ENCODE measurements at regions not wholly inside any gene's neighbourhood (a gene's known extent, or its start where the extent isn't known, plus 50 kb on each side); places are given as distances from the start of the nearest gene placed in this dataset.

DNA sequence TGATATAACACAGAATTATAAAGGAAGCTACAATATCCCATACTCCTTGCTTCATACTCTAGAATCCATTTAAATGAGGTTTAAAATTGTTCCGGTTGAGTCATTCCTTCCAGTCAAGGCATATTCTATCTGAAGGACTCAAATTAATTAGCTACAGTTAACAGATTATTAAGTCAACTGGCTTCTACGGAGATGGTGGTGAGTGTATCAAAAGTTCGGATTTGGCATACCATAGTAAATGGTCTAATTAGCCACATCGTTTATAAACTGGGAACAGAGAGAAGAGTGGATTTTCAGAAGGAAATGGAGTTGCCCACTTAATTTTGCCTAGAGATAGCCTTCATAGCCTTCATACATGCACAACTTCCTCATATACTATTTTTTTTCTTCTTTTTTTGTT lies 1095.3 kb downstream of the TTLL7 start:
- no peaks in the 10 kb centered on the region for H3K27me3 Mint-ChIP-seq (ENCODE audit: low read depth)
- no peaks in the 10 kb centered on the region for H3K9me3 Mint-ChIP-seq
- no peak overlapping the region for H3K4me3 Mint-ChIP-seq
- no peaks in the 10 kb centered on the region for H3K36me3 Mint-ChIP-seq
- TF ChIP-seq, protein P1, sequence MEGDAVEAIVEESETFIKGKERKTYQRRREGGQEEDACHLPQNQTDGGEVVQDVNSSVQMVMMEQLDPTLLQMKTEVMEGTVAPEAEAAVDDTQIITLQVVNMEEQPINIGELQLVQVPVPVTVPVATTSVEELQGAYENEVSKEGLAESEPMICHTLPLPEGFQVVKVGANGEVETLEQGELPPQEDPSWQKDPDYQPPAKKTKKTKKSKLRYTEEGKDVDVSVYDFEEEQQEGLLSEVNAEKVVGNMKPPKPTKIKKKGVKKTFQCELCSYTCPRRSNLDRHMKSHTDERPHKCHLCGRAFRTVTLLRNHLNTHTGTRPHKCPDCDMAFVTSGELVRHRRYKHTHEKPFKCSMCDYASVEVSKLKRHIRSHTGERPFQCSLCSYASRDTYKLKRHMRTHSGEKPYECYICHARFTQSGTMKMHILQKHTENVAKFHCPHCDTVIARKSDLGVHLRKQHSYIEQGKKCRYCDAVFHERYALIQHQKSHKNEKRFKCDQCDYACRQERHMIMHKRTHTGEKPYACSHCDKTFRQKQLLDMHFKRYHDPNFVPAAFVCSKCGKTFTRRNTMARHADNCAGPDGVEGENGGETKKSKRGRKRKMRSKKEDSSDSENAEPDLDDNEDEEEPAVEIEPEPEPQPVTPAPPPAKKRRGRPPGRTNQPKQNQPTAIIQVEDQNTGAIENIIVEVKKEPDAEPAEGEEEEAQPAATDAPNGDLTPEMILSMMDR (IDR thresholded peaks at IDR 0.05; ENCODE audit: unreplicated experiment) = no peak
- peaks cover 3% of the 10 kb centered on the region for H3K4me1 Mint-ChIP-seq
- H3K27ac Mint-ChIP-seq = no peak overlapping the region
- DNase-seq (ENCODE audit: low spot score in 2 of 2, unreplicated experiment in 2 of 2) = no peak

DNA sequence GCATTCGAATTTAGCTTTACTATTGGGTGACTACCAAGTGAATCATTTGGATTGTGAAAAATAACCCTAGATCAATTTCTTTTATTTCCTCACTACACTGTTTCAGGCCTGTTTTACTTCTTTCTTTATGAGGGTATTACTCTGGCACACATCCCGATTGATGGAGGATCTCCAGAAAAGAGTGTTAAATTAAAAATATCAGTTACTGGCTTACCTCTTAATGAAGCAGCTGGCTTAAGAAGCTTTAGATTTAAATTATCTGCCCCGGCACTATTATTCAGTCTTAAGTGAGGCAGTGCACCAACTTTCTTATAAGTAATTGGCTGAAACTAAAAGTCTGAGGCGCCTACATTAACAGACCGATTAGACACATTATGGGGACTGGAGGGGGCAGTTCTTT lies 1097.4 kb downstream of the TTLL7 start:
- Mint-ChIP-seq H3K27ac (peak overlapping the region; percentile 13), H3K4me3 (no peak overlapping the region), H3K27me3 (ENCODE audit: low read depth) (no peaks in the 10 kb centered on the region), H3K36me3 (no peaks in the 10 kb centered on the region), H3K4me1 (peaks cover 3% of the 10 kb centered on the region), H3K9me3 (no peaks in the 10 kb centered on the region)
- TF ChIP-seq, protein P1 (IDR thresholded peaks at IDR 0.05; ENCODE audit: unreplicated experiment) = no peak
- no peak for DNase-seq (ENCODE audit: low spot score in 2 of 2, unreplicated experiment in 2 of 2)

DNA sequence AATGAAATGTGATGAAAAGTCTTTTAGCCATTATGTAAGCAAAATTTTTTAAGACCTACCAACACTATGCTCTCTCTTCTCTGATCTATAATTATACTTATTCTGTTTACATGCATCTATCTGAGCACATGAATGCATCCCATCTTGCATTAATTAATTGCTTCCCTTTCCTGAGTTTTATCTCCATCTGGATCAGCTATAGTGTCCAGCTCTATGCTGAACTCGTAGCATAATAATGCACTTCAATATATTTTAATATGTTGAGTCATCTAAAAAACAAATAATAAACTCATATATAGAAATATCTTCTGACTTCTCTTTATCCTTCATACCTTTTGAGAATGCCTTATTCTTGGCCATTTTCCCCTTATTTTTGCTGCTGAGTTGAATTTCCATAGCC lies 1097.8 kb downstream of the TTLL7 start:
- Mint-ChIP-seq H3K4me3 (no peak overlapping the region), H3K9me3 (no peaks in the 10 kb centered on the region), H3K27ac (peak overlapping the region; percentile 13), H3K27me3 (ENCODE audit: low read depth) (no peaks in the 10 kb centered on the region), H3K4me1 (peaks cover 3% of the 10 kb centered on the region), H3K36me3 (no peaks in the 10 kb centered on the region)
- TF ChIP-seq, protein P1 (IDR thresholded peaks at IDR 0.05; ENCODE audit: unreplicated experiment) = no peak
- no peak for DNase-seq (ENCODE audit: low spot score in 2 of 2, unreplicated experiment in 2 of 2)

GRCh38 chr1:82899017-82899416 lies 1098.3 kb downstream of the ADGRL2 start:
- Mint-ChIP-seq H3K27me3 (ENCODE audit: low read depth) (no peaks in the 10 kb centered on the region), H3K9me3 (no peaks in the 10 kb centered on the region), H3K27ac (no peak overlapping the region), H3K4me1 (peaks cover 3% of the 10 kb centered on the region), H3K4me3 (no peak overlapping the region), H3K36me3 (no peaks in the 10 kb centered on the region)
- TF ChIP-seq, protein P1 (IDR thresholded peaks at IDR 0.05; ENCODE audit: unreplicated experiment) = no peak
- DNase-seq (ENCODE audit: low spot score in 2 of 2, unreplicated experiment in 2 of 2) = no peak

GRCh38 chr1:82897549-82897948 lies 1096.8 kb downstream of the ADGRL2 start:
- no peak for DNase-seq (ENCODE audit: low spot score in 2 of 2, unreplicated experiment in 2 of 2)
- Mint-ChIP-seq H3K27me3 (ENCODE audit: low read depth) (no peaks in the 10 kb centered on the region), H3K27ac (no peak overlapping the region), H3K9me3 (peaks cover 3% of the 10 kb centered on the region), H3K4me1 (peaks cover 3% of the 10 kb centered on the region), H3K36me3 (no peaks in the 10 kb centered on the region), H3K4me3 (no peak overlapping the region)
- TF ChIP-seq, protein P1 (IDR thresholded peaks at IDR 0.05; ENCODE audit: unreplicated experiment) = no peak

- Mint-ChIP-seq H3K27ac (no peak overlapping the region), H3K9me3 (peaks cover 3% of the 10 kb centered on the region), H3K4me1 (no peaks in the 10 kb centered on the region), H3K4me3 (no peak overlapping the region), H3K36me3 (no peaks in the 10 kb centered on the region), H3K27me3 (ENCODE audit: low read depth) (no peaks in the 10 kb centered on the region)
- DNase-seq (ENCODE audit: low spot score in 2 of 2, unreplicated experiment in 2 of 2) = no peak
- TF ChIP-seq, protein P1 (IDR thresholded peaks at IDR 0.05; ENCODE audit: unreplicated experiment) = no peak
Measured at GRCh38 chr1:82896036-82896435, 1095.3 kb downstream of the ADGRL2 start.
